GM12878 (cell line): ENCODE measurements at regions not wholly inside any gene's neighbourhood (a gene's known extent, or its start where the extent isn't known, plus 50 kb on each side); places are given as distances from the start of the nearest gene placed in this dataset.

Source experiments
- ATAC-seq: fragments of 200-7000 bp; cut with Tn5 transposase; 3 replicates; pipeline ENCODE4 v1.9.1; 2020; ENCODE audit warnings: mild to moderate bottlenecking, moderate library complexity
- BruUV-seq: library from RNA; stranded (reverse); fragments of 400-500 nt; replicated peaks from 2 replicates; lab custom pipeline; 2021; lab: Mats Ljungman, UMichigan
- CTCF ChIA-PET: fragments of 300-600 bp; sonication (Branson Sonifier 250); formaldehyde crosslinking; extraction: SDS; loops from one replicate; lab custom pipeline; 2021; ENCODE audit warnings: inconsistent platforms; lab: Yijun Ruan, JAX
- POLR2A ChIA-PET: fragments of 350-600 bp; formaldehyde crosslinking; extraction: SDS; loops from one replicate; lab custom pipeline; 2021; ENCODE audit warnings: inconsistent platforms; lab: Charles Lee
- RAD21 ChIA-PET: fragments of 300-600 bp; sonication (Branson Sonifier 250); formaldehyde crosslinking; loops from one replicate; lab custom pipeline; 2023; ENCODE audit warnings: antibody characterized with exemption; ENCODE audit not compliant: unreplicated experiment; lab: Charles Lee
- SMC1A ChIA-PET: fragments of 300-600 bp; sonication (Branson Sonifier 250); formaldehyde crosslinking; loops from one replicate; lab custom pipeline; 2023; ENCODE audit not compliant: unreplicated experiment, uncharacterized antibody; lab: Charles Lee
- DNase-seq: peaks from one replicate; pipeline ENCODE4 v3.0.0-alpha.2; 2011; ENCODE audit warnings: low read depth, low spot score
- FAIRE-seq: peaks from 3 replicates; lab custom pipeline; 2011; peaks lifted over from hg19 to GRCh38; lab: Jason Lieb, UNC
- H2AFZ ChIP-seq: 2 replicates; pipeline ENCODE4 v1.6.0; 2011; ENCODE audit warnings: low read depth, low read length, control low read depth; ENCODE audit not compliant: control insufficient read depth
- H3K27ac ChIP-seq: 2 replicates; pipeline ENCODE4 v1.5.1; 2011; ENCODE audit warnings: control low read depth; ENCODE audit not compliant: control insufficient read depth, insufficient read depth
- H3K27me3 ChIP-seq, 2 experiments: replicated peaks in 1 of 2; 2 replicates each; pipeline versions ENCODE4 v1.6.0 to v1.6.1; 2011; ENCODE audit warnings: low read length in 1 of 2; ENCODE audit not compliant: control insufficient read depth in 2 of 2, insufficient read depth in 2 of 2
- H3K36me3 ChIP-seq, 2 experiments: 2 replicates each; pipeline ENCODE4 v1.5.1; 2011; ENCODE audit warnings: low read length in 1 of 2; ENCODE audit not compliant: control insufficient read depth in 2 of 2, insufficient read depth in 2 of 2
- H3K4me1 ChIP-seq: 2 replicates; pipeline ENCODE4 v1.6.1; 2011; ENCODE audit warnings: mild to moderate bottlenecking, low read length, moderate library complexity, mixed read lengths; ENCODE audit not compliant: control insufficient read depth, insufficient read depth
- H3K4me2 ChIP-seq: 2 replicates; pipeline ENCODE4 v1.6.0; 2011; ENCODE audit warnings: control low read depth; ENCODE audit not compliant: control insufficient read depth, insufficient read depth
- H3K4me3 ChIP-seq: fragments of 200-600 bp; sonication (generic); 2 replicates; pipeline ENCODE4 v1.5.1; 2016
- H3K79me2 ChIP-seq: 2 replicates; pipeline ENCODE4 v1.6.0; 2011; ENCODE audit warnings: low read length; ENCODE audit not compliant: control insufficient read depth, insufficient read depth
- H3K9ac ChIP-seq: 2 replicates; pipeline ENCODE4 v1.8.0; 2011; ENCODE audit warnings: low read length, control low read depth, mixed read lengths; ENCODE audit not compliant: control insufficient read depth, insufficient read depth
- H3K9me3 ChIP-seq: replicated peaks from 3 replicates; pipeline ENCODE4 v1.5.1; 2011; ENCODE audit warnings: mild to moderate bottlenecking, low read length; ENCODE audit not compliant: control insufficient read depth, insufficient read depth
- H4K20me1 ChIP-seq: 2 replicates; pipeline ENCODE4 v1.6.0; 2011; ENCODE audit not compliant: control insufficient read depth, insufficient read depth
- CREM ChIP-seq: IDR thresholded peaks from 2 replicates; pipeline ENCODE4 v1.6.1; 2014; ENCODE audit warnings: antibody characterized with exemption, low read depth
- CUX1 ChIP-seq: IDR thresholded peaks from 2 replicates; pipeline ENCODE4 v1.6.1; 2012; ENCODE audit warnings: improper control_type of control experiment, low read depth, low read length; ENCODE audit not compliant: insufficient replicate concordance
- LARP7 ChIP-seq: fragments of 450-650 bp; IDR thresholded peaks from 2 replicates; pipeline ENCODE4 v1.6.1; 2017; ENCODE audit warnings: mild to moderate bottlenecking
- PKNOX1 ChIP-seq: fragments of 450-650 bp; IDR thresholded peaks from 2 replicates; pipeline ENCODE4 v1.6.1; 2016; ENCODE audit warnings: mild to moderate bottlenecking
- PRDM15 ChIP-seq: fragments of 450-650 bp; formaldehyde crosslinking; IDR thresholded peaks from 2 replicates; pipeline ENCODE4 v1.4.0; 2020; ENCODE audit warnings: mild to moderate bottlenecking, moderate library complexity
- RFX5 ChIP-seq: IDR thresholded peaks from 2 replicates; pipeline ENCODE4 v1.6.1; 2011; ENCODE audit warnings: low read depth, low read length, improper control_type of control experiment
- USF2 ChIP-seq: IDR thresholded peaks from 2 replicates; pipeline ENCODE4 v1.6.1; 2011; ENCODE audit warnings: low read depth, low read length, improper control_type of control experiment, borderline replicate concordance
- WGBS: methylation state at CpG from one replicate; pipeline ENCODE4 v1.1.6; 2016; ENCODE audit warnings: low lambda C conversion rate; ENCODE audit not compliant: insufficient replicate concordance, insufficient coverage; ENCODE audit errors: missing lambda C conversion rate; 5-methylcytosine and 5-hydroxymethylcytosine counted together
- in situ Hi-C: fragments of 300-500 bp; cut with MboI; formaldehyde crosslinking; loops from 9 replicates; pipeline ENCODE4 v1.14.3; 2018; ENCODE audit warnings: mixed read lengths
- intact Hi-C: fragments of 100-400 bp; cut with micrococcal nuclease; formaldehyde crosslinking; loops from one replicate; pipeline ENCODE4 v1.14.2; 2022; ENCODE audit not compliant: unreplicated experiment

- TF ChIP-seq CUX1, result no peak
Observed at GRCh38 chr9:25913806-25914205, 235.6 kb upstream of the TUSC1 start (continued).

GRCh38 chr9:25904701-25905100, 226.5 kb upstream of the TUSC1 start:
- Histone ChIP-seq H3K27ac (no peak overlapping the region), H3K9me3 (no peaks in the 10 kb centered on the region), H3K4me1 (no peaks in the 10 kb centered on the region), H3K4me3 (no peak overlapping the region), H3K36me3 (no peaks in the 10 kb centered on the region), H3K4me2 (no peak overlapping the region), H3K27me3 (no peaks in the 10 kb centered on the region), H3K9ac (no peak overlapping the region), H4K20me1 (no peaks in the 10 kb centered on the region), H3K79me2 (no peaks in the 10 kb centered on the region), H2AFZ (no peak overlapping the region)
- ATAC-seq, result no peak
- RAD21 ChIA-PET, result no interaction called here
- FAIRE-seq, result no peak
- POLR2A ChIA-PET, result no interaction called here
- 0% methylated on average over 1 of the region's 1 CpG for WGBS
- no TSS peak for BruUV-seq
- in situ Hi-C loops (no loop called here), intact Hi-C loops (no loop called here)
- CTCF ChIA-PET, result no interaction called here
- TF ChIP-seq PKNOX1 (no peak), LARP7 (no peak), RFX5 (no peak), USF2 (no peak), PRDM15 (CRISPR knock-in tag) (no peak), CREM (no peak)
- SMC1A ChIA-PET, result no interaction called here
- DNase-seq, result no peak
